Neural cell (in vitro differentiated cells): ENCODE measurements at regions not wholly inside any gene's neighbourhood (a gene's known extent, or its start where the extent isn't known, plus 50 kb on each side); places are given as distances from the start of the nearest gene placed in this dataset.

ENCODE experiments used
- CTCF ChIP-seq: fragments of 450-650 bp; IDR thresholded peaks from 2 replicates; pipeline ENCODE4 v1.5.1; 2014; ENCODE audit warnings: antibody characterized with exemption, mild to moderate bottlenecking, moderate library complexity; ENCODE audit not compliant: poor library complexity, severe bottlenecking
- EP300 ChIP-seq: fragments of 450-650 bp; conservative IDR thresholded peaks from 2 replicates; pipeline ENCODE4 v1.6.1; 2014; ENCODE audit warnings: antibody characterized with exemption, mild to moderate bottlenecking, moderate library complexity; ENCODE audit not compliant: poor library complexity, severe bottlenecking
- EZH2 ChIP-seq: fragments of 200-600, 300-800 bp; shearing (Covaris generic), sonication (generic); IDR thresholded peaks from 2 replicates; pipeline ENCODE4 v1.6.1; 2014; ENCODE audit warnings: antibody characterized with exemption, low read length, borderline replicate concordance, mild to moderate bottlenecking; ENCODE audit not compliant: insufficient read depth, poor library complexity, severe bottlenecking
- MXI1 ChIP-seq: fragments of 450-650 bp; conservative IDR thresholded peaks from 2 replicates; pipeline ENCODE4 v1.6.1; 2014; ENCODE audit warnings: antibody characterized with exemption, mild to moderate bottlenecking; ENCODE audit not compliant: poor library complexity, severe bottlenecking
- POLR2AphosphoS5 ChIP-seq: IDR thresholded peaks from 2 replicates; pipeline ENCODE4 v1.6.1; 2012
- RAD21 ChIP-seq: fragments of 450-650 bp; conservative IDR thresholded peaks from 2 replicates; pipeline ENCODE4 v1.6.1; 2014; ENCODE audit warnings: antibody characterized with exemption, mild to moderate bottlenecking, moderate library complexity
- SMC3 ChIP-seq: fragments of 450-650 bp; conservative IDR thresholded peaks from 2 replicates; pipeline ENCODE4 v1.6.1; 2014; ENCODE audit warnings: antibody characterized with exemption, mild to moderate bottlenecking, moderate library complexity; ENCODE audit not compliant: poor library complexity
- TAF1 ChIP-seq: IDR thresholded peaks from 2 replicates; pipeline ENCODE4 v1.6.1; 2012; ENCODE audit warnings: low read depth
- TF ChIP-seq, protein P1 (sequence below): IDR thresholded peaks from 2 replicates; pipeline ENCODE4 v1.6.1; 2012; ENCODE audit warnings: borderline replicate concordance

DNA sequence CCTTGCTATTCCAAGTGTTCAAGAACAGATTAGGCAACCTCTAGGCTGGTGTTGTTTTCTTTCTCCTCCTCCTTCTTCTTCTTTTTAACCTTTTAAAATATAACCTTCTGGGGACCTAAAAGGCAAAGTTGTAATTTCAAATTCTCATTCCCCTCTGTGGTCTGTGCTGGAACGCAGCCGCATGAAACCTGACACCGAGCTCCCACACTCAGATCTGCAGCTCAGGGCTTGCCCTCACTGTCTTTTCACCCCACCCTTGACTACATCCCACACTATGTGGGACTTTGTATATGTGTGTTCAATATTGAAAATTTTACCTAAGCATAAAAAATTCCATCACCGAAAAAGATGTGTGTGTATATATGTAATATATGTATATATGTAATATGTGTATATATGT is 62.0 kb upstream of the ARHGAP42 start:
- TF ChIP-seq CTCF (no peak), EZH2 (no peak), RAD21 (no peak), POLR2AphosphoS5 (no peak), EP300 (no peak), SMC3 (no peak), MXI1 (no peak), TAF1 (no peak)
- TF ChIP-seq, protein P1, sequence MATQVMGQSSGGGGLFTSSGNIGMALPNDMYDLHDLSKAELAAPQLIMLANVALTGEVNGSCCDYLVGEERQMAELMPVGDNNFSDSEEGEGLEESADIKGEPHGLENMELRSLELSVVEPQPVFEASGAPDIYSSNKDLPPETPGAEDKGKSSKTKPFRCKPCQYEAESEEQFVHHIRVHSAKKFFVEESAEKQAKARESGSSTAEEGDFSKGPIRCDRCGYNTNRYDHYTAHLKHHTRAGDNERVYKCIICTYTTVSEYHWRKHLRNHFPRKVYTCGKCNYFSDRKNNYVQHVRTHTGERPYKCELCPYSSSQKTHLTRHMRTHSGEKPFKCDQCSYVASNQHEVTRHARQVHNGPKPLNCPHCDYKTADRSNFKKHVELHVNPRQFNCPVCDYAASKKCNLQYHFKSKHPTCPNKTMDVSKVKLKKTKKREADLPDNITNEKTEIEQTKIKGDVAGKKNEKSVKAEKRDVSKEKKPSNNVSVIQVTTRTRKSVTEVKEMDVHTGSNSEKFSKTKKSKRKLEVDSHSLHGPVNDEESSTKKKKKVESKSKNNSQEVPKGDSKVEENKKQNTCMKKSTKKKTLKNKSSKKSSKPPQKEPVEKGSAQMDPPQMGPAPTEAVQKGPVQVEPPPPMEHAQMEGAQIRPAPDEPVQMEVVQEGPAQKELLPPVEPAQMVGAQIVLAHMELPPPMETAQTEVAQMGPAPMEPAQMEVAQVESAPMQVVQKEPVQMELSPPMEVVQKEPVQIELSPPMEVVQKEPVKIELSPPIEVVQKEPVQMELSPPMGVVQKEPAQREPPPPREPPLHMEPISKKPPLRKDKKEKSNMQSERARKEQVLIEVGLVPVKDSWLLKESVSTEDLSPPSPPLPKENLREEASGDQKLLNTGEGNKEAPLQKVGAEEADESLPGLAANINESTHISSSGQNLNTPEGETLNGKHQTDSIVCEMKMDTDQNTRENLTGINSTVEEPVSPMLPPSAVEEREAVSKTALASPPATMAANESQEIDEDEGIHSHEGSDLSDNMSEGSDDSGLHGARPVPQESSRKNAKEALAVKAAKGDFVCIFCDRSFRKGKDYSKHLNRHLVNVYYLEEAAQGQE = no peak
